ENCODE measurements at regions not wholly inside any gene's neighbourhood (a gene's known extent, or its start where the extent isn't known, plus 50 kb on each side); places are given as distances from the start of the nearest gene placed in this dataset.

DNA sequence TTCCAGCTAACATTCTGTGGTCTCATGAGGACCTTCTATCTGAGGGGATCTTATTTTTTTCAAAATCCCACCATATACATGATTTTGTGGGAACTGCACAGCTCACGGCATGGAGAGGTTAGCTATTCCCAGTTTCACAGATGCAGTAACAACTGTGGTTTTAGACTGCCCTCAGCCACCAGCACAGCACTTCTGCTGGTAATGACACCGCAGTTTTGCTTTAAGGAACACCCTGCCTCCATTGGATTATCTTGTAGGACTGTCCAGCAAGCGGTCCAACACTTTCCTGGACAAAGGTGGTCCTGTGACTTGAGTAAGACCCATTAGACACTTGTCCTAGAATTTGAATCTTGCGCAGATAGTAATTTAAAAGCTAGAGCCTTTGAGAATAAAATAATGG, 65.3 kb upstream of the SMNDC1 start:
- TF ChIP-seq EZH2 (IDR thresholded peaks at IDR 0.05; ENCODE audit: borderline replicate concordance, low read length) = no peak
- TF ChIP-seq, protein P1, sequence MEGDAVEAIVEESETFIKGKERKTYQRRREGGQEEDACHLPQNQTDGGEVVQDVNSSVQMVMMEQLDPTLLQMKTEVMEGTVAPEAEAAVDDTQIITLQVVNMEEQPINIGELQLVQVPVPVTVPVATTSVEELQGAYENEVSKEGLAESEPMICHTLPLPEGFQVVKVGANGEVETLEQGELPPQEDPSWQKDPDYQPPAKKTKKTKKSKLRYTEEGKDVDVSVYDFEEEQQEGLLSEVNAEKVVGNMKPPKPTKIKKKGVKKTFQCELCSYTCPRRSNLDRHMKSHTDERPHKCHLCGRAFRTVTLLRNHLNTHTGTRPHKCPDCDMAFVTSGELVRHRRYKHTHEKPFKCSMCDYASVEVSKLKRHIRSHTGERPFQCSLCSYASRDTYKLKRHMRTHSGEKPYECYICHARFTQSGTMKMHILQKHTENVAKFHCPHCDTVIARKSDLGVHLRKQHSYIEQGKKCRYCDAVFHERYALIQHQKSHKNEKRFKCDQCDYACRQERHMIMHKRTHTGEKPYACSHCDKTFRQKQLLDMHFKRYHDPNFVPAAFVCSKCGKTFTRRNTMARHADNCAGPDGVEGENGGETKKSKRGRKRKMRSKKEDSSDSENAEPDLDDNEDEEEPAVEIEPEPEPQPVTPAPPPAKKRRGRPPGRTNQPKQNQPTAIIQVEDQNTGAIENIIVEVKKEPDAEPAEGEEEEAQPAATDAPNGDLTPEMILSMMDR (IDR thresholded peaks at IDR 0.05; ENCODE audit: low read length) = no peak
- no peak overlapping the region for H3K4me2 ChIP-seq (ENCODE audit: low read length)
- no peaks in the 10 kb centered on the region for H3K9me3 ChIP-seq (ENCODE audit: low read length)
- H3K4me3 ChIP-seq (ENCODE audit: low read depth, low read length, poor library complexity, severe bottlenecking) = no peak overlapping the region
- H3K9me2 ChIP-seq (ENCODE audit: low read depth, low read length) = no peaks in the 10 kb centered on the region
- H3K4me1 ChIP-seq (ENCODE audit: insufficient read depth, low read length, severe bottlenecking) = peaks cover 22% of the 10 kb centered on the region
- no peak overlapping the region for H3K27ac ChIP-seq (ENCODE audit: low read depth, low read length, poor library complexity, severe bottlenecking)
- no peaks in the 10 kb centered on the region for H3K27me3 ChIP-seq (ENCODE audit: insufficient read depth, low read length)
- no peaks in the 10 kb centered on the region for H3F3A ChIP-seq (ENCODE audit: insufficient read depth, low read length)
- H3K36me3 ChIP-seq (ENCODE audit: insufficient read depth, low read length) = no peaks in the 10 kb centered on the region
- no peak overlapping the region for H3K9ac ChIP-seq (ENCODE audit: low read length)
- no peaks in the 10 kb centered on the region for H3K79me2 ChIP-seq (ENCODE audit: insufficient read depth, low read length)
- no peak overlapping the region for H2AFZ ChIP-seq (ENCODE audit: low read length)
- no peaks in the 10 kb centered on the region for H4K20me1 ChIP-seq (ENCODE audit: insufficient read depth, low read length)

DNA sequence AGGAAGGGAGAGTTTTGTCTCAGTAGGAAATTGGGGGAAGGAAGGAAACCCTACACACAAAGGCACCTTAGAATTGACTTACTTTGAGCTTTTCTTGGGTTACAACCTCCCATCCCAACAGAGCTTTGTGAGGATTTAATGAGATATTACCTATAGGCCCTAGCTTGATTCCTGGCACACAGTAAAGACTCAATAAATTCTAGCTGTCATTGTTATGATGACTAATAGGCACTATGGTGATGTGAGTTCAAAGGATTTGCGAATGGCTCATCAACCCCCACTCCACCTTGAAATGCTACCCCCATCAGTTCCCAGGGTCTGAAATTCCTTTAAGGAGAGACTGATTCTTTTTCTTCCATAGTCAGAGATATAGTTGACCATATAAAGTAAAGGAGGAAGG, 67.9 kb upstream of the SMNDC1 start:
- TF ChIP-seq, protein P1 (IDR thresholded peaks at IDR 0.05; ENCODE audit: low read length) = no peak
- TF ChIP-seq EZH2 (IDR thresholded peaks at IDR 0.05; ENCODE audit: borderline replicate concordance, low read length) = no peak
- Histone ChIP-seq H3K27ac (ENCODE audit: low read depth, low read length, poor library complexity, severe bottlenecking) (no peak overlapping the region), H3K9me3 (ENCODE audit: low read length) (no peaks in the 10 kb centered on the region)

DNA sequence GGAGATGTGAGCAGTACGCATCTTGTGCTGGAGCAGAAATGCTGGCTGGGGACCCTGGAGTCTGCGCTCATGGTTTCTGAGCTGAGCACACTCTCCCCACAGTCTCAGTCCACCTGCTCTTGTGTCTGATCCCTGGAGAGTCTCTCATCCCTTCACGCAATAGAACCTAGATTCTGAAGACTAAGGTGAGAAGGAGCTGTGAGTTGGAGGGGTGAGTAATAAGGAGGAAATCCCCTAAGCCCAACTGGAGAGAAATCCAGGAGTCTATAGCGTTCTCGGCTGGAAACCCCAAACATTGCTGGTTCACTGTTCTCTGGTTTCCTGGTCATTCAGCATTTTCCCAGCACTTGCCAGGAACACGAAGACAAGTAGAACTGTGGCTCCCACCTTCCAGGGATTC, 68.3 kb upstream of the SMNDC1 start:
- Histone ChIP-seq H4K20me1 (ENCODE audit: insufficient read depth, low read length) (no peaks in the 10 kb centered on the region), H3K79me2 (ENCODE audit: insufficient read depth, low read length) (no peaks in the 10 kb centered on the region)

More for the DNA sequence above, 67.9 kb upstream of the SMNDC1 start:
- Histone ChIP-seq H2AFZ (ENCODE audit: low read length) (no peak overlapping the region), H3K27me3 (ENCODE audit: insufficient read depth, low read length) (no peaks in the 10 kb centered on the region), H4K20me1 (ENCODE audit: insufficient read depth, low read length) (no peaks in the 10 kb centered on the region), H3K4me3 (ENCODE audit: low read depth, low read length, poor library complexity, severe bottlenecking) (no peak overlapping the region), H3K79me2 (ENCODE audit: insufficient read depth, low read length) (no peaks in the 10 kb centered on the region), H3F3A (ENCODE audit: insufficient read depth, low read length) (no peaks in the 10 kb centered on the region), H3K4me1 (ENCODE audit: insufficient read depth, low read length, severe bottlenecking) (peaks cover 7% of the 10 kb centered on the region), H3K36me3 (ENCODE audit: insufficient read depth, low read length) (no peaks in the 10 kb centered on the region), H3K4me2 (ENCODE audit: low read length) (no peak overlapping the region), H3K9me2 (ENCODE audit: low read depth, low read length) (no peaks in the 10 kb centered on the region), H3K9ac (ENCODE audit: low read length) (no peak overlapping the region)

More for the DNA sequence above, 68.3 kb upstream of the SMNDC1 start:
- no peak overlapping the region for H2AFZ ChIP-seq (ENCODE audit: low read length)
- H3K4me1 ChIP-seq (ENCODE audit: insufficient read depth, low read length, severe bottlenecking) = peaks cover 3% of the 10 kb centered on the region
- no peak overlapping the region for H3K4me2 ChIP-seq (ENCODE audit: low read length)
- H3K9me3 ChIP-seq (ENCODE audit: low read length) = no peaks in the 10 kb centered on the region
- H3K9me2 ChIP-seq (ENCODE audit: low read depth, low read length) = no peaks in the 10 kb centered on the region
- H3K9ac ChIP-seq (ENCODE audit: low read length) = no peak overlapping the region
- no peak overlapping the region for H3K4me3 ChIP-seq (ENCODE audit: low read depth, low read length, poor library complexity, severe bottlenecking)
- no peaks in the 10 kb centered on the region for H3K36me3 ChIP-seq (ENCODE audit: insufficient read depth, low read length)
- H3K27me3 ChIP-seq (ENCODE audit: insufficient read depth, low read length) = no peaks in the 10 kb centered on the region
- TF ChIP-seq, protein P1 (IDR thresholded peaks at IDR 0.05; ENCODE audit: low read length) = no peak
- no peak for TF ChIP-seq EZH2 (IDR thresholded peaks at IDR 0.05; ENCODE audit: borderline replicate concordance, low read length)
- no peaks in the 10 kb centered on the region for H3F3A ChIP-seq (ENCODE audit: insufficient read depth, low read length)
- H3K27ac ChIP-seq (ENCODE audit: low read depth, low read length, poor library complexity, severe bottlenecking) = no peak overlapping the region

Data from OCI-LY1 (cell line).